Ishikawa (cell line): ENCODE measurements at regions not wholly inside any gene's neighbourhood (a gene's known extent, or its start where the extent isn't known, plus 50 kb on each side); places are given as distances from the start of the nearest gene placed in this dataset.

Source experiments
- CEBPB ChIP-seq: IDR thresholded peaks from 2 replicates; pipeline ENCODE4 v1.6.1; 2012
- CREB1 ChIP-seq: IDR thresholded peaks from 2 replicates; pipeline ENCODE4 v1.6.1; 2012; ENCODE audit warnings: low read depth
- EGR1 ChIP-seq: IDR thresholded peaks from 2 replicates; pipeline ENCODE4 v1.6.1; 2012
- EP300 ChIP-seq: IDR thresholded peaks from 2 replicates; pipeline ENCODE4 v1.6.1; 2012; ENCODE audit warnings: borderline replicate concordance
- FOXM1 ChIP-seq: IDR thresholded peaks from 2 replicates; pipeline ENCODE4 v1.6.1; 2012; ENCODE audit warnings: low read depth, borderline replicate concordance
- NFIC ChIP-seq: IDR thresholded peaks from 2 replicates; pipeline ENCODE4 v1.6.1; 2012
- RAD21 ChIP-seq: IDR thresholded peaks from 2 replicates; pipeline ENCODE4 v1.6.1; 2012; ENCODE audit warnings: low read depth
- TAF1 ChIP-seq: IDR thresholded peaks from 2 replicates; pipeline ENCODE4 v1.6.1; 2012; ENCODE audit warnings: low read depth, mild to moderate bottlenecking
- TCF12 ChIP-seq: IDR thresholded peaks from 2 replicates; pipeline ENCODE4 v1.6.1; 2012; ENCODE audit warnings: low read depth
- TEAD4 ChIP-seq: IDR thresholded peaks from 2 replicates; pipeline ENCODE4 v1.6.1; 2012
- YY1 ChIP-seq: IDR thresholded peaks from 2 replicates; pipeline ENCODE4 v1.6.1; 2012; ENCODE audit warnings: low read depth
- ZBTB7A ChIP-seq: IDR thresholded peaks from 2 replicates; pipeline ENCODE4 v1.6.1; 2012; ENCODE audit warnings: low read depth
- TF ChIP-seq, protein P1 (sequence below): IDR thresholded peaks from 2 replicates; pipeline ENCODE4 v1.6.1; 2012; ENCODE audit warnings: low read depth, mild to moderate bottlenecking
- TF ChIP-seq, protein P2 (sequence below): IDR thresholded peaks from 2 replicates; pipeline ENCODE4 v1.6.1; 2012
- TF ChIP-seq, protein P3 (sequence below): IDR thresholded peaks from 2 replicates; pipeline ENCODE4 v1.6.1; 2012

- TF ChIP-seq, protein P1, sequence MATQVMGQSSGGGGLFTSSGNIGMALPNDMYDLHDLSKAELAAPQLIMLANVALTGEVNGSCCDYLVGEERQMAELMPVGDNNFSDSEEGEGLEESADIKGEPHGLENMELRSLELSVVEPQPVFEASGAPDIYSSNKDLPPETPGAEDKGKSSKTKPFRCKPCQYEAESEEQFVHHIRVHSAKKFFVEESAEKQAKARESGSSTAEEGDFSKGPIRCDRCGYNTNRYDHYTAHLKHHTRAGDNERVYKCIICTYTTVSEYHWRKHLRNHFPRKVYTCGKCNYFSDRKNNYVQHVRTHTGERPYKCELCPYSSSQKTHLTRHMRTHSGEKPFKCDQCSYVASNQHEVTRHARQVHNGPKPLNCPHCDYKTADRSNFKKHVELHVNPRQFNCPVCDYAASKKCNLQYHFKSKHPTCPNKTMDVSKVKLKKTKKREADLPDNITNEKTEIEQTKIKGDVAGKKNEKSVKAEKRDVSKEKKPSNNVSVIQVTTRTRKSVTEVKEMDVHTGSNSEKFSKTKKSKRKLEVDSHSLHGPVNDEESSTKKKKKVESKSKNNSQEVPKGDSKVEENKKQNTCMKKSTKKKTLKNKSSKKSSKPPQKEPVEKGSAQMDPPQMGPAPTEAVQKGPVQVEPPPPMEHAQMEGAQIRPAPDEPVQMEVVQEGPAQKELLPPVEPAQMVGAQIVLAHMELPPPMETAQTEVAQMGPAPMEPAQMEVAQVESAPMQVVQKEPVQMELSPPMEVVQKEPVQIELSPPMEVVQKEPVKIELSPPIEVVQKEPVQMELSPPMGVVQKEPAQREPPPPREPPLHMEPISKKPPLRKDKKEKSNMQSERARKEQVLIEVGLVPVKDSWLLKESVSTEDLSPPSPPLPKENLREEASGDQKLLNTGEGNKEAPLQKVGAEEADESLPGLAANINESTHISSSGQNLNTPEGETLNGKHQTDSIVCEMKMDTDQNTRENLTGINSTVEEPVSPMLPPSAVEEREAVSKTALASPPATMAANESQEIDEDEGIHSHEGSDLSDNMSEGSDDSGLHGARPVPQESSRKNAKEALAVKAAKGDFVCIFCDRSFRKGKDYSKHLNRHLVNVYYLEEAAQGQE = no peak
- TF ChIP-seq EGR1 = no peak
These were observed 126.4 kb upstream of the DLX2 start for GRCh38 chr2:172229125-172229524.

- TF ChIP-seq TEAD4 = no peak
- TF ChIP-seq CEBPB = no peak
- TF ChIP-seq, protein P2, sequence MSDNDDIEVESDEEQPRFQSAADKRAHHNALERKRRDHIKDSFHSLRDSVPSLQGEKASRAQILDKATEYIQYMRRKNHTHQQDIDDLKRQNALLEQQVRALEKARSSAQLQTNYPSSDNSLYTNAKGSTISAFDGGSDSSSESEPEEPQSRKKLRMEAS = no peak
- TF ChIP-seq TAF1 = no peak
- TF ChIP-seq, protein P1 = no peak
- TF ChIP-seq CREB1 = no peak
- TF ChIP-seq NFIC = no peak
- no peak for TF ChIP-seq RAD21
- no peak for TF ChIP-seq EGR1
- TF ChIP-seq TCF12 = no peak
- TF ChIP-seq YY1 = no peak
- TF ChIP-seq FOXM1 = no peak
- TF ChIP-seq ZBTB7A = no peak
- TF ChIP-seq EP300 = no peak
- TF ChIP-seq, protein P3, sequence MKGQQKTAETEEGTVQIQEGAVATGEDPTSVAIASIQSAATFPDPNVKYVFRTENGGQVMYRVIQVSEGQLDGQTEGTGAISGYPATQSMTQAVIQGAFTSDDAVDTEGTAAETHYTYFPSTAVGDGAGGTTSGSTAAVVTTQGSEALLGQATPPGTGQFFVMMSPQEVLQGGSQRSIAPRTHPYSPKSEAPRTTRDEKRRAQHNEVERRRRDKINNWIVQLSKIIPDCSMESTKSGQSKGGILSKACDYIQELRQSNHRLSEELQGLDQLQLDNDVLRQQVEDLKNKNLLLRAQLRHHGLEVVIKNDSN = no peak
These were observed 127.7 kb upstream of the DLX2 start for GRCh38 chr2:172230332-172230888.

DNA sequence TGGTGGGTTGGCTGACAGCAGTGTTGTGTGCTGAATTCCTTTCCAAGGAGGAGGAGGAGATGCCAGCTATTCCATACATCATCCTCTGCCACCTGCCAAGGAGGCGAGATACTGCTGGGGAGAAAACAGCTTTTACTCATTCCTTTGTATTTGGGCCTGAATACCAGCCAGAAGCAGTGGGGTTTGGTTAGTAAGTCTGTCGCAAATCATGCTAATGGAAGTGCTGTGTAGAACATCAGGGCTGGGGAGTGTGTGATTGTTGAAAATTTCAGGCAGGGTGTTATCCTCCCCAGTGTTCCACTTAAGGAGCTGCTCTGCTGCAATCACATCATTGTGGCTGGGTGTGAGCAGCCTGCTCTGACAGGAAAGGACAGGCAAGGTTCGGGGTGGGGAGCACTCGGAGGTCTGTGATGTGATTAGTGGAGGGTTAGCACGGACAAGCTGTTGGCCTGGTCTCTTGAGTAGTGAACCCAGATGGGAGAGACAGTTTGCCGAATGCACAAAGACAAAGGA is 128.2 kb upstream of the DLX2 start:
- TF ChIP-seq EGR1 = no peak
- TF ChIP-seq, protein P2 = no peak
- TF ChIP-seq, protein P3 = no peak
- TF ChIP-seq EP300 = no peak
- 0 out of 2 replicates have a peak, but pooled peaks have one; percentile 14 for TF ChIP-seq TEAD4
- no peak for TF ChIP-seq CREB1

GRCh38 chr2:172231508-172231907 is 128.8 kb upstream of the DLX2 start:
- TF ChIP-seq TAF1 = no peak
- TF ChIP-seq YY1 = no peak
- TF ChIP-seq, protein P2 = no peak
- no peak for TF ChIP-seq TCF12
- no peak for TF ChIP-seq FOXM1
- TF ChIP-seq EP300 = no peak
- TF ChIP-seq, protein P3 = no peak
- no peak for TF ChIP-seq TEAD4
- TF ChIP-seq NFIC = no peak
- no peak for TF ChIP-seq CEBPB
- TF ChIP-seq, protein P1 = no peak
- TF ChIP-seq EGR1 = no peak
- TF ChIP-seq ZBTB7A = no peak
- no peak for TF ChIP-seq RAD21
- TF ChIP-seq CREB1 = no peak
